ENCODE measurements at regions not wholly inside any gene's neighbourhood (a gene's known extent, or its start where the extent isn't known, plus 50 kb on each side); places are given as distances from the start of the nearest gene placed in this dataset.

DNA sequence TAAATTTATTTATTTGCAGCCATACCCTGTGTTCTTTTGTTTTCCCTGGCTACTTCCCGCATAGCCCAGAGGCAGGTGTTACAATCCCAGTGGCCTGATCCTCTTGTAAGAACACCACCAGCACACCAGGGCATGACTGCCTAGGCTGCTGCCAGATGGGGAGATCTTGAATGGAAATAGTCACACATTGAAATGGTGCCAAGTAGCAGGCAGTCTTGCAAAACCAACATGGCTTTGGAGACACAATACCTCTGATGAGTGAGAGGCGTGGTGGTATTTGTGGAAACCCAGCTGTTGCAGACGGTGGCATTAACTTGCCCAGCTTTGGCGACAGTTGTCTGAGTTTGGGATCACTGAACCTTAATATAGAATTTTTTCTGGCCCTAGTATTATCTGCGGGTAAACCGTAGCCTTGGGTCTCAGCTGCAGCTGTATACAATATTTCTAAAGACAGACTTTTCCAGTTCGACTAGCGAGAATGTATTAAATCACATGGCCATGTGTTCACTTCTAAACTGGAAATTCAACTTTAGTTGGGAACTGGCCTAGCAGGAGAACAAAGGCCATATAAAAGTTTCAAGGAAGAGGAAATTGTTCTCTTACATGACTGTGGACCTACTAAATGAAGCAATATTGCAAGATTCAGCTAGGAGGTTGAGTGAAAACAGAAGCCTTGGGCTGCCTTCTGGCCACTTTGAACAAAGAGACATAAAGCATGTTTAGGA lies 277.0 kb downstream of the SMARCA2 start:
- TF ChIP-seq, protein P1, sequence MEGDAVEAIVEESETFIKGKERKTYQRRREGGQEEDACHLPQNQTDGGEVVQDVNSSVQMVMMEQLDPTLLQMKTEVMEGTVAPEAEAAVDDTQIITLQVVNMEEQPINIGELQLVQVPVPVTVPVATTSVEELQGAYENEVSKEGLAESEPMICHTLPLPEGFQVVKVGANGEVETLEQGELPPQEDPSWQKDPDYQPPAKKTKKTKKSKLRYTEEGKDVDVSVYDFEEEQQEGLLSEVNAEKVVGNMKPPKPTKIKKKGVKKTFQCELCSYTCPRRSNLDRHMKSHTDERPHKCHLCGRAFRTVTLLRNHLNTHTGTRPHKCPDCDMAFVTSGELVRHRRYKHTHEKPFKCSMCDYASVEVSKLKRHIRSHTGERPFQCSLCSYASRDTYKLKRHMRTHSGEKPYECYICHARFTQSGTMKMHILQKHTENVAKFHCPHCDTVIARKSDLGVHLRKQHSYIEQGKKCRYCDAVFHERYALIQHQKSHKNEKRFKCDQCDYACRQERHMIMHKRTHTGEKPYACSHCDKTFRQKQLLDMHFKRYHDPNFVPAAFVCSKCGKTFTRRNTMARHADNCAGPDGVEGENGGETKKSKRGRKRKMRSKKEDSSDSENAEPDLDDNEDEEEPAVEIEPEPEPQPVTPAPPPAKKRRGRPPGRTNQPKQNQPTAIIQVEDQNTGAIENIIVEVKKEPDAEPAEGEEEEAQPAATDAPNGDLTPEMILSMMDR (IDR thresholded peaks at IDR 0.05) = no peak
- TF ChIP-seq ZFX (IDR thresholded peaks at IDR 0.05; ENCODE audit: borderline replicate concordance) = no peak

Measured in 22Rv1 (cell line).